Fibroblast of mammary gland (primary cell): ENCODE measurements at regions not wholly inside any gene's neighbourhood (a gene's known extent, or its start where the extent isn't known, plus 50 kb on each side); places are given as distances from the start of the nearest gene placed in this dataset.

ENCODE experiments used
- DNase-seq: peaks from one replicate; pipeline ENCODE4 v3.0.0-alpha.2; 2010; ENCODE audit warnings: low read depth
- H3K4me3 ChIP-seq: 2 replicates; pipeline ENCODE4 v1.5.1; 2011; ENCODE audit warnings: low read depth, mild to moderate bottlenecking, low read length, moderate library complexity; ENCODE audit not compliant: control insufficient read depth
- TF ChIP-seq, protein P1 (sequence below): conservative IDR thresholded peaks from 2 replicates; pipeline ENCODE4 v1.5.1; 2011; ENCODE audit warnings: low read depth, low read length, inconsistent platforms; ENCODE audit not compliant: control insufficient read depth, insufficient read depth

DNA sequence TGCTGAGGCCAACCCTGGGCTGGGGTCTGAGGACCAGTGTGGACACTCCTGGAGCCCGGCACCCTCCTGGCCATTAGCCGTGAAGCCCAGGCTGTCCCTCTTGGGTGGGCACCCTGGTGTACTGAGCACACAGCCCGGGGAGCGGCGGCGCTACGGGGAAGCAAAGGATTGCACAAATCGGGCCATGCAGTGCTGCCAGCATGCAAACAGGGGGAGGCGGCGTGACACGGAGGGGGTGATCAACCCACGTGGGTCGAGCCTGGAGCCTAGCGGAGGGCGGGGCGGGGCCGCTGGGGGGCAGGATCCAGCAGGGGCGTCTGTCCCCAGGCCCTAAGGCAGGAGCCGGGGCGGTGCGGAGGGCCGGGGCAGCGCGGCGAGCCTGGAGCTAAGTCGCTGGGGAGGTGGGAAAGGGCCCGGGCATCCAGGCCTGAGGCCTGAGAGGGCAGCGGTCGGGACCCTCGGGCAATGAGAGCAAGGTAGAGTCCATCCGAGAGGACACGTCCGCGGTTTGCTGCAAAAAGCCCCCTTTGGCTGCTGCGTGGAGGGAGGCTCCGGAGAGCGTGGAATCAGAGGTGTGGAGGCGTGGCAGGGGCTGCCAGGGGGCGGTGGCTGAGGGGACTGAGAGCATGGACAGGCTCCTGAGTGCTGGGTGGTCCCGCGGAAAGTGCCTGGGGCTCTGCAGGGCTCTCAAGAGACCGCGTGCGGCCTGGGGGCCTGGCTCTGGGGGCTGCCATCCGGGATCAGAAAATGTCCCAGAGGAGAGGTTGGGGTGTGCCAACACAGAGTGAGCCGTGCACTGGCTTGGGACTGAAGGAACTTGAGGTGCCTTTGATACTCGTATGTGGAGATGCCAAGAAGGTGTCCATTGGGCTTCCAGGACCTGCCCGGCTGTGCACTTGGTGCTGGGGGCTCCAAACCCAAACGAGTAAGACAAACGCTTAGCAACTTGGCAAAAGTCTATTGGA lies 94.2 kb downstream of the BARX1 start:
- DNase-seq, result no peak
- TF ChIP-seq, protein P1, sequence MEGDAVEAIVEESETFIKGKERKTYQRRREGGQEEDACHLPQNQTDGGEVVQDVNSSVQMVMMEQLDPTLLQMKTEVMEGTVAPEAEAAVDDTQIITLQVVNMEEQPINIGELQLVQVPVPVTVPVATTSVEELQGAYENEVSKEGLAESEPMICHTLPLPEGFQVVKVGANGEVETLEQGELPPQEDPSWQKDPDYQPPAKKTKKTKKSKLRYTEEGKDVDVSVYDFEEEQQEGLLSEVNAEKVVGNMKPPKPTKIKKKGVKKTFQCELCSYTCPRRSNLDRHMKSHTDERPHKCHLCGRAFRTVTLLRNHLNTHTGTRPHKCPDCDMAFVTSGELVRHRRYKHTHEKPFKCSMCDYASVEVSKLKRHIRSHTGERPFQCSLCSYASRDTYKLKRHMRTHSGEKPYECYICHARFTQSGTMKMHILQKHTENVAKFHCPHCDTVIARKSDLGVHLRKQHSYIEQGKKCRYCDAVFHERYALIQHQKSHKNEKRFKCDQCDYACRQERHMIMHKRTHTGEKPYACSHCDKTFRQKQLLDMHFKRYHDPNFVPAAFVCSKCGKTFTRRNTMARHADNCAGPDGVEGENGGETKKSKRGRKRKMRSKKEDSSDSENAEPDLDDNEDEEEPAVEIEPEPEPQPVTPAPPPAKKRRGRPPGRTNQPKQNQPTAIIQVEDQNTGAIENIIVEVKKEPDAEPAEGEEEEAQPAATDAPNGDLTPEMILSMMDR, result no peak
- no peak overlapping the region for H3K4me3 ChIP-seq

DNA sequence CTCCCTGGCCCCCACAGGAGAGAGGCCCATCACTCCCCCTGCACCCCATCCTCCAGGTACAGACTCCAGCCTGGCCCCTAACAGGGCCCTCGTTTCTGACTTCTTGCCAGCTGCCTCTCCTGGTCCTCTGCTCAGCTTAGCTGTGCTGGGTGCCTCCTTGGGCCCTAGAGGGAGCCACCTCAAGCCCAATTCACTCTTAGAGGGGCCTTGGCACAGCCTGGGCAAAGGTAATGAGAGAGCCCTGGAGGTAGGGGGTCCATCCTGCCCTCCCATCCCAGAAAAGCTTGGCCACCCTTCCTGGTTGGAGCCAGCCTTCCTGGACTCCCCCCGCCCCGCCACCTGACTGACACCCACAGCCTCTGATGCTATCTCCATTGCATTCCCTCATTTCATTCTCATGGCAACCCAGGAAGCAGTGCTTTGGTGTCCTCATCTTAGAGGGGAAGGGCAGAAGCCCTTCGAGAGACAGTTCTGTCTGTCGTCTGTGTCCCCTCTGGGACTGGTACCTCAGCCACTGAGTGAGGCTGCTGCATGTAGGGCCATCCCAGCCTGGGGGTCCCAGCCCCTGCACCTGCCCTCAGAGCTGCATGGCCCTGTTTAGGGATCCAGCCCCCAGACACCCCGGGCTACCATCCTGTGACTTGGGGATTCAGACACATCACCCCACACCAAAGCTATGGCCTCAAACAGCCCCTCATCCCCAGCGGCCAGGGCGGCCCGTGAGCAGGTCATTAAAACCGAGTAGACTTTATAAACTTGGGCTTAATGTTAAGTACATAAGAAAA lies 95.5 kb downstream of the BARX1 start:
- no peak overlapping the region for H3K4me3 ChIP-seq
- TF ChIP-seq, protein P1, result no peak
- DNase-seq, result no peak

DNA sequence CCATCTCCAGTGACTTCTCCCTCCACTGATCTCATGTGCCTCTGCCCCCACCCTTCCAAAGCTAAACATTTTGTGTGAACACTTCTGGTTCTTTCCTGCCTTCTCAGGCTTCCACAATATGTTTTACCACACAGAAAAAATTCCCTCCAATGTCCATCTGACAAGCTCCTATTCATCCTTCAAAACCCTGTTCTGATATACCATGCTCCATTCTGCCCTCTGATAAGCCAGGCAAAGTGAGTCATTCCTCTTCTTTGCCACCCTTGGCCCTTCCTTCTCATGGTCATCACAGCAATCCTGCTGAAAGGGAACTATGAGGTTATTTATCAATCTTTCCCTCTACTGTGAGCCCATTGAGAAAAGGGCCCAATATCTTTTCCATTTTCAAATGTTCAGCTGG lies 97.6 kb downstream of the BARX1 start:
- TF ChIP-seq, protein P1, result no peak
- DNase-seq, result no peak
- no peak overlapping the region for H3K4me3 ChIP-seq

DNA sequence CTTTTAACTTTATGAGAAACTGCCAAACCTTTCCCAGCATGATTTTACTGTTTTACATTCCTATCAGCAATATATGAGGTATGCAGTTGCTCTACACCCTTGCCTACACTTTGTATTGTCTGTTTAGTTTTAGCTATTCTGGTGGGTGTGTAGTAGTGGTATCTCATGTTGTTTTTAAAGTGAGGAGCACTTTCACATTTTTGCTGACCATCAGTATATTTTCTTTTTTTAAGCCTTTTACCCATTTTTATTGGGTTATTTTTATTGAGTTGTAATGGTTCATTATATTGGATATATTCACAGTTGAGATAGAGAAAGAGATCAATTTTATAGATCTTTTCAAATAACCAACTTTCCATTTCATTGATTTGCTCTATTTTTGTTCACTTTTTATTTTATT lies 102.4 kb downstream of the BARX1 start:
- no peak for DNase-seq
- no peak overlapping the region for H3K4me3 ChIP-seq
- TF ChIP-seq, protein P1, result no peak

DNA sequence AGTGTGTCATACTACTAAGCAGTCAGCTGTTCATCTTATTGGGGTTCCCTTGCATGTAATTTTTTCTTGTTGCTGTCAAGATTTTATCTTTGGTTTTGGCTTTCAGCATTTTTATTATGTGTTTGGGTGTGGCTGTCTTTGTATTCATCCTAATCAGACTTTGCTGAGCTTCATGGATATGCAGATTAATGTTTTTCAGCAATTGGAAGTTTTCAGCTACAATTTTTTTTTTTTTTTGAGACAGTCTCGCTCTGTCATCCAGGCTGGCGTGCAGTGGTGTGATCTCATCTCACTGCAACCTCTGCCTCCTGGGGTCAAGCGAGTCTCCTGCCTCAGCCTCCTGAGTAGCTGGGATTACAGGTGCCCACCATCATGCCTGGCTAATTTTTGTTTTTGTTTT lies 108.8 kb downstream of the BARX1 start:
- no peak for DNase-seq
- H3K4me3 ChIP-seq, result no peak overlapping the region
- TF ChIP-seq, protein P1, result no peak

DNA sequence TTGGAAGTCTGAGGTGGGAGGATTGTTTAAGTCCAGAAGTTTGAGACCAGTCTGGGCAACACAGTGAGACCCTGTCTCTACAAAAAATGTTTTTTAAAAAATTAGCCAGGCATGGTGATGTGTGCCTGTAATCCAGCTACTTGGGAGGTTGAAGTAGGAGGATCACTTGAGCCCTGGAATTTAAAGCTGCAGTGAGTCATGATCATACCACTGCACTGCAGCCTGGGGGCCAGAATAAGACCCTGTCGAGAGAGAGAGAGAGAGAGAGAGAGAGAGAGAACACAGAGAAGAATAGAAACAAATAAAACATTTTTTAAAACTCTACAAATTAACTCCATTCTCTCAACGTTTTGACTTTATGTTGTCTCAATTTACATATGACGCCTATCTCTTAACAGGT lies 111.8 kb downstream of the BARX1 start:
- H3K4me3 ChIP-seq, result no peak overlapping the region
- no peak for DNase-seq
- TF ChIP-seq, protein P1, result no peak
